HCT116 (cell line): ENCODE measurements at regions not wholly inside any gene's neighbourhood (a gene's known extent, or its start where the extent isn't known, plus 50 kb on each side); places are given as distances from the start of the nearest gene placed in this dataset.
"Not testable (repeated sequence)": the region's sequence is repeated elsewhere in the genome, so short reads cannot be mapped to it uniquely, and the experiment has no call there.

Experiments
- ATAC-seq: fragments of 200-7000 bp; cut with Tn5 transposase; 2 replicates; pipeline ENCODE4 v1.9.1; 2020; ENCODE audit warnings: mild to moderate bottlenecking, moderate library complexity
- BruUV-seq: library from RNA; stranded (reverse); fragments of 400-500 nt; replicated peaks from 2 replicates; lab custom pipeline; 2021; lab: Mats Ljungman, UMichigan
- CTCF ChIA-PET: fragments of 300-600 bp; sonication (Branson Sonifier 250); formaldehyde crosslinking; loops from one replicate; lab custom pipeline; 2021; ENCODE audit warnings: antibody characterized with exemption; lab: Charles Lee
- POLR2A ChIA-PET: fragments of 300-600, 350-600 bp; sonication (Branson Sonifier 250); formaldehyde crosslinking; loops from one replicate; lab custom pipeline; 2021; ENCODE audit warnings: antibody characterized with exemption; lab: Charles Lee
- RAD21 ChIA-PET, 2 experiments: fragments of 300-600 bp; sonication (Branson Sonifier 250); formaldehyde crosslinking; loops; one replicate each; lab custom pipeline; 2023; ENCODE audit warnings: low total read pairs in 2 of 2; ENCODE audit not compliant: uncharacterized antibody in 2 of 2, unreplicated experiment in 2 of 2, low non-redundant PET in 1 of 2; lab: Charles Lee
- DNase-seq: peaks from one replicate; pipeline ENCODE4 v3.0.0-alpha.2; 2010; ENCODE audit warnings: low read depth, low spot score
- H2AFZ ChIP-seq: fragments of 200-600 bp; shearing (Covaris generic), sonication (generic); 2 replicates; pipeline ENCODE4 v1.6.1; 2017; ENCODE audit warnings: low read depth, mixed run types, mixed read lengths, antibody characterized with exemption, low read length; ENCODE audit not compliant: poor library complexity, severe bottlenecking
- H3K27ac ChIP-seq: 2 replicates; pipeline ENCODE4 v1.5.1; 2012; ENCODE audit warnings: low read depth, low read length
- H3K27me3 ChIP-seq: fragments of 200-600 bp; sonication (generic); 2 replicates; pipeline ENCODE4 v1.6.1; 2016; ENCODE audit warnings: mixed run types, low read length, mixed read lengths; ENCODE audit not compliant: insufficient read depth
- H3K36me3 ChIP-seq, 2 experiments: fragments of 200-500 bp in 1 of 2; fragments of 200-600 bp in 1 of 2; sonication (Bioruptor generic) in 1 of 2; sonication (generic) in 1 of 2; 2 replicates each; pipeline versions ENCODE4 v1.5.1 to v1.6.1; 2014 to 2016; ENCODE audit warnings: low read length in 2 of 2, inconsistent platforms in 1 of 2, mixed read lengths in 1 of 2, mixed run types in 1 of 2; ENCODE audit not compliant: insufficient read depth in 2 of 2, control insufficient read depth in 1 of 2
- H3K4me1 ChIP-seq, 2 experiments: fragments of 200-600 bp in 1 of 2; sonication (generic) in 1 of 2; 2 replicates each; pipeline versions ENCODE4 v1.5.1 to v1.6.1; 2012 to 2017; ENCODE audit warnings: low read length in 2 of 2, inconsistent platforms in 1 of 2, mild to moderate bottlenecking in 1 of 2, mixed read lengths in 1 of 2, mixed run types in 1 of 2, moderate library complexity in 1 of 2; ENCODE audit not compliant: insufficient read depth in 2 of 2, control insufficient read depth in 1 of 2
- H3K4me2 ChIP-seq: fragments of 200-600 bp; sonication (generic); 2 replicates; pipeline ENCODE4 v1.6.1; 2017; ENCODE audit warnings: mixed run types, low read length, mixed read lengths
- H3K4me3 ChIP-seq, 2 experiments: fragments of 200-600 bp in 1 of 2; sonication (generic) in 1 of 2; replicated peaks in 1 of 2; 2 replicates each; pipeline ENCODE4 v1.5.1; 2011 to 2016; ENCODE audit warnings: low read length in 2 of 2, control low read depth in 1 of 2, low read depth in 1 of 2, mild to moderate bottlenecking in 1 of 2, mixed read lengths in 1 of 2, mixed run types in 1 of 2
- H3K79me2 ChIP-seq: fragments of 200-600 bp; sonication (generic); 2 replicates; pipeline ENCODE4 v1.6.1; 2017; ENCODE audit warnings: mild to moderate bottlenecking, mixed run types, low read length, moderate library complexity, mixed read lengths; ENCODE audit not compliant: insufficient read depth
- H3K9ac ChIP-seq: fragments of 200-600 bp; sonication (generic); 2 replicates; pipeline ENCODE4 v1.6.1; 2016; ENCODE audit warnings: low read length, mixed read lengths
- H3K9me2 ChIP-seq: fragments of 200-600 bp; sonication (generic), shearing (Covaris generic); 2 replicates; pipeline ENCODE4 v1.6.1; 2017; ENCODE audit warnings: mixed run types, mild to moderate bottlenecking, moderate library complexity; ENCODE audit not compliant: insufficient read depth
- H3K9me3 ChIP-seq, 2 experiments: fragments of 200-500 bp in 1 of 2; fragments of 200-600 bp in 1 of 2; sonication (Bioruptor generic) in 1 of 2; sonication (generic) in 1 of 2; 2 replicates each; pipeline ENCODE4 v1.6.1; 2014 to 2017; ENCODE audit warnings: low read length in 2 of 2, mixed read lengths in 2 of 2, inconsistent platforms in 1 of 2, low read depth in 1 of 2, mild to moderate bottlenecking in 1 of 2, mixed run types in 1 of 2, moderate library complexity in 1 of 2; ENCODE audit not compliant: control insufficient read depth in 1 of 2, insufficient read depth in 1 of 2
- H4K20me1 ChIP-seq: fragments of 200-600 bp; sonication (generic), shearing (Covaris generic); 2 replicates; pipeline ENCODE4 v1.6.1; 2017; ENCODE audit warnings: mixed run types, mild to moderate bottlenecking, moderate library complexity; ENCODE audit not compliant: insufficient read depth
- EZH2phosphoT487 ChIP-seq: fragments of 200-600 bp; IDR thresholded peaks from 2 replicates; pipeline ENCODE4 v1.6.1; 2018; ENCODE audit warnings: antibody characterized with exemption, borderline replicate concordance
- FOSL1 ChIP-seq: IDR thresholded peaks from 2 replicates; pipeline ENCODE4 v1.6.1; 2012; ENCODE audit warnings: low read depth
- POLR2AphosphoS5 ChIP-seq: IDR thresholded peaks from 2 replicates; pipeline ENCODE4 v1.6.1; 2011; ENCODE audit warnings: mild to moderate bottlenecking, low read depth, low read length, moderate library complexity
- SIN3A ChIP-seq: IDR thresholded peaks from 2 replicates; pipeline ENCODE4 v1.6.1; 2012; ENCODE audit warnings: low read depth
- intact Hi-C: fragments of 100-400 bp; cut with micrococcal nuclease; formaldehyde crosslinking; loops from 2 replicates; pipeline ENCODE4 v1.10.0; 2022
- TF ChIP-seq, protein P1 (sequence below): IDR thresholded peaks from 2 replicates; pipeline ENCODE4 v1.6.1; 2012; ENCODE audit warnings: low read depth

DNA sequence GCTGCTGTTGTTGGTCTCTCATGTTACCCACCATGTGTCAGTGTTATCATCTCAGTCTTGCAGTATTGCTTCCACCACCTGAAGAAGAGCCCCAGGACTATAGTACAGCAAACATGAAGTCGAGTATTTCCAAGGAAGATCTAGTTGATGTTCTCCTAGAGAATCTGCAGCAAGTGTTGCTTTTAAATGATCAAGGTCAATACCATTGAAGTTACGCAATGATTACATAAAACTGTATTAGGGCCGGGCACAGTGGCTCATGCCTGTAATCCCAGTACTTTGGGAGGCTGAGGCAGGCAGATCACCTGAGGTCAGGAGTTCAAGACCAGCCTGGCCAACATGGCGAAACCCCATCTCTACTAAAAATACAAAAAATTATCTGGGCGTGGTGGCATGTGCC lies 173.9 kb downstream of the TJP1 start:
- H3K79me2 ChIP-seq, H3K4me1 ChIP-seq, BruUV-seq, H3K36me3 ChIP-seq, H3K4me3 ChIP-seq, H4K20me1 ChIP-seq, DNase-seq, intact Hi-C loops, H2AFZ ChIP-seq, H3K9me3 ChIP-seq, H3K4me2 ChIP-seq, CTCF ChIA-PET, POLR2A ChIA-PET, H3K9me2 ChIP-seq, H3K27me3 ChIP-seq, ATAC-seq, H3K9ac ChIP-seq, RAD21 ChIA-PET, H3K27ac ChIP-seq: not testable (repeated sequence)

DNA sequence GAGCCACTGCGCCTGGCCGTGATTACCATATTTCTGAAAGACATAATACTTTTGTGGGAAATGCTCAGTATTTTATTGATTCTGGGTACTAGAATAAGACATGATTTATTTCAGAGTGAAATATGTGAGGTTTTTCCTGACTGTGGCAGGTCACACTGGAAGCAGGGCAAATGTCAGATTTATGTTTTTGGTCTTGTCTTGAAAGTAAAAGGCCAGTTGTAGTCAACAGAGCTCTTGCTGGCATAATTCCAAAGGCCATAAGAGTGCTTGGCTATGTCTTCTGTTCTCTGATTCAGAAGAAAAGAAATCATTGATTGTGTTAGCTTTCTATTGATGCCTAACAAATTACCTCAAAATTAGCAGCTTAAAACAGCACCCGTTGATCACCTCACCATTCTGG lies 176.4 kb downstream of the TJP1 start:
- intact Hi-C loops, result no loop called here
- no peak overlapping the region for H3K4me2 ChIP-seq
- ChIA-PET POLR2A (no interaction called here), RAD21 (no interaction called here), CTCF (no interaction called here)
- H3K27ac ChIP-seq, result no peak overlapping the region
- no peak overlapping the region for H3K4me3 ChIP-seq
- H2AFZ ChIP-seq, result no peak overlapping the region
- no peak overlapping the region for H3K9ac ChIP-seq
- no peaks in the 10 kb centered on the region for H4K20me1 ChIP-seq
- H3K36me3 ChIP-seq, result no peaks in the 10 kb centered on the region
- H3K27me3 ChIP-seq, result no peaks in the 10 kb centered on the region
- H3K4me1 ChIP-seq, result no peaks in the 10 kb centered on the region
- H3K9me2 ChIP-seq, result no peaks in the 10 kb centered on the region
- TF ChIP-seq SIN3A (no peak), EZH2phosphoT487 (no peak), POLR2AphosphoS5 (no peak), FOSL1 (no peak)
- TF ChIP-seq, protein P1, sequence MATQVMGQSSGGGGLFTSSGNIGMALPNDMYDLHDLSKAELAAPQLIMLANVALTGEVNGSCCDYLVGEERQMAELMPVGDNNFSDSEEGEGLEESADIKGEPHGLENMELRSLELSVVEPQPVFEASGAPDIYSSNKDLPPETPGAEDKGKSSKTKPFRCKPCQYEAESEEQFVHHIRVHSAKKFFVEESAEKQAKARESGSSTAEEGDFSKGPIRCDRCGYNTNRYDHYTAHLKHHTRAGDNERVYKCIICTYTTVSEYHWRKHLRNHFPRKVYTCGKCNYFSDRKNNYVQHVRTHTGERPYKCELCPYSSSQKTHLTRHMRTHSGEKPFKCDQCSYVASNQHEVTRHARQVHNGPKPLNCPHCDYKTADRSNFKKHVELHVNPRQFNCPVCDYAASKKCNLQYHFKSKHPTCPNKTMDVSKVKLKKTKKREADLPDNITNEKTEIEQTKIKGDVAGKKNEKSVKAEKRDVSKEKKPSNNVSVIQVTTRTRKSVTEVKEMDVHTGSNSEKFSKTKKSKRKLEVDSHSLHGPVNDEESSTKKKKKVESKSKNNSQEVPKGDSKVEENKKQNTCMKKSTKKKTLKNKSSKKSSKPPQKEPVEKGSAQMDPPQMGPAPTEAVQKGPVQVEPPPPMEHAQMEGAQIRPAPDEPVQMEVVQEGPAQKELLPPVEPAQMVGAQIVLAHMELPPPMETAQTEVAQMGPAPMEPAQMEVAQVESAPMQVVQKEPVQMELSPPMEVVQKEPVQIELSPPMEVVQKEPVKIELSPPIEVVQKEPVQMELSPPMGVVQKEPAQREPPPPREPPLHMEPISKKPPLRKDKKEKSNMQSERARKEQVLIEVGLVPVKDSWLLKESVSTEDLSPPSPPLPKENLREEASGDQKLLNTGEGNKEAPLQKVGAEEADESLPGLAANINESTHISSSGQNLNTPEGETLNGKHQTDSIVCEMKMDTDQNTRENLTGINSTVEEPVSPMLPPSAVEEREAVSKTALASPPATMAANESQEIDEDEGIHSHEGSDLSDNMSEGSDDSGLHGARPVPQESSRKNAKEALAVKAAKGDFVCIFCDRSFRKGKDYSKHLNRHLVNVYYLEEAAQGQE, result no peak
- H3K79me2 ChIP-seq, result no peaks in the 10 kb centered on the region
- no peaks in the 10 kb centered on the region for H3K9me3 ChIP-seq
- ATAC-seq, result no peak
- DNase-seq, result no peak
- BruUV-seq, result no TSS peak

DNA sequence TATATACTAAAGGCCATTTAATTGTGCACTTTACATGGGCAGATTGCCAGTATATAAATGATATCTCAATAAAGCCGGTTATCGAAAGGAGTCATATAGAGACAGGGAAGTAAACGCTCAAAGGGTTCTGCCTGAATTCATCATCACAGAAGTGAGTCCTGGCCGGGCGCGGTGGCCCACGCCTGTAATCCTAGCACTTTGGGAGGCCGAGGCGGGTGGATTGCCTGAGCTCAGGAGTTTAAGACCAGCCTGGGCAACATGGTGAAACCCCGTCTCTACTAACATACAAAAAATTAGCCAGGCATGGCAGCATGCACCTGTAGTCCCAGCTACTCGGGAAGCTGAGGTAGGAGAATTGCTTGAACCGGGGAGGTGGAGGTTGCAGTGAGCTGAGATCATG lies 177.9 kb downstream of the TJP1 start:
- CTCF ChIA-PET, H3K27ac ChIP-seq, H3K9me2 ChIP-seq, H3K79me2 ChIP-seq, H3K4me2 ChIP-seq, H3K27me3 ChIP-seq, BruUV-seq, DNase-seq, ATAC-seq, H4K20me1 ChIP-seq, intact Hi-C loops, RAD21 ChIA-PET, H3K4me1 ChIP-seq, H2AFZ ChIP-seq, H3K4me3 ChIP-seq, H3K9ac ChIP-seq, H3K9me3 ChIP-seq, H3K36me3 ChIP-seq, POLR2A ChIA-PET: not testable (repeated sequence)
